ENCODE measurements at regions not wholly inside any gene's neighbourhood (a gene's known extent, or its start where the extent isn't known, plus 50 kb on each side); places are given as distances from the start of the nearest gene placed in this dataset.

- TF ChIP-seq SIN3A (conservative IDR thresholded peaks at IDR 0.05 in 1 of 2, IDR thresholded peaks at IDR 0.05 in 1 of 2; ENCODE audit: low read depth in 1 of 2, low read length in 2 of 2): no peak
- no peak for TF ChIP-seq ASH2L (IDR thresholded peaks at IDR 0.05; ENCODE audit: low read length)
- TF ChIP-seq JUN (IDR thresholded peaks at IDR 0.05; ENCODE audit: low read depth, low read length): no peak
Observed at GRCh38 chr20:22320245-22320915, 264.0 kb downstream of the FOXA2 start (continued).

Measured in H1 (cell line).